ENCODE measurements at regions not wholly inside any gene's neighbourhood (a gene's known extent, or its start where the extent isn't known, plus 50 kb on each side); places are given as distances from the start of the nearest gene placed in this dataset.

DNA sequence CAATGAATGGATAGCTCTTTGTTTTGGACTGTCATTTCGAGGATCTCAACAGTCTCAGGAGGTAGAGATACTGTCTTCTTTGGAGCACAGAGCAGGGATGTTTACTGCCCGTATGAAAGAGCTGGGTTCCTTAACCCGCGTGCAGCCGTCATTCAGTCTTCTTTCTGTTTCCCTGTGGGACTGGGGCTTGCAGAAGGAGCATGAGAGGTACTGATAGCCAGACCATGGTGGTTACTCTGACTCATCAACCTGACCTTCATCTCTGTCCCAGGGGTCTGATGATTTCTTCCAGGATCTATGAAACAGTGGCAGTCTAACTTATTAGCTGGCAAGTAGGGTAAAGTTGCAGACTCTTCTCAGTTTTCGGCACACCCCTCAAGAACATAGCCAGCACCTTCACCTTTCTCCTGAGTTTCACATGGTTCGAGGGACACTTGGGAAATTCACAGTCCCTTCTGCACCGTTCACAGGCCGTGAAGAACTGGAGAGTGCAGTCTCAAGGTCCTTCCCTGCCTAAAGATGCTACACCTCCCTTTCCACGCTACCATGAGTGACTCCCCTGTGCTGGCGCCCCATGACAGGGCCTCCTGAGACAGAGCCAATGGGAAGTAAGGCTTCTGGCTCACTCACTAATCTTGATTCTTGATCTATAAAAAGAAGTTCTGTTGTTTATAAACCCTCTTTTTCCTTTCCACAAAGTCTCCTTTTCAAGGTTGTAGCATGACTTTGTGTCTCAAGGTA lies 226.2 kb downstream of the MC4R start (continued):
- TF ChIP-seq, protein P1, sequence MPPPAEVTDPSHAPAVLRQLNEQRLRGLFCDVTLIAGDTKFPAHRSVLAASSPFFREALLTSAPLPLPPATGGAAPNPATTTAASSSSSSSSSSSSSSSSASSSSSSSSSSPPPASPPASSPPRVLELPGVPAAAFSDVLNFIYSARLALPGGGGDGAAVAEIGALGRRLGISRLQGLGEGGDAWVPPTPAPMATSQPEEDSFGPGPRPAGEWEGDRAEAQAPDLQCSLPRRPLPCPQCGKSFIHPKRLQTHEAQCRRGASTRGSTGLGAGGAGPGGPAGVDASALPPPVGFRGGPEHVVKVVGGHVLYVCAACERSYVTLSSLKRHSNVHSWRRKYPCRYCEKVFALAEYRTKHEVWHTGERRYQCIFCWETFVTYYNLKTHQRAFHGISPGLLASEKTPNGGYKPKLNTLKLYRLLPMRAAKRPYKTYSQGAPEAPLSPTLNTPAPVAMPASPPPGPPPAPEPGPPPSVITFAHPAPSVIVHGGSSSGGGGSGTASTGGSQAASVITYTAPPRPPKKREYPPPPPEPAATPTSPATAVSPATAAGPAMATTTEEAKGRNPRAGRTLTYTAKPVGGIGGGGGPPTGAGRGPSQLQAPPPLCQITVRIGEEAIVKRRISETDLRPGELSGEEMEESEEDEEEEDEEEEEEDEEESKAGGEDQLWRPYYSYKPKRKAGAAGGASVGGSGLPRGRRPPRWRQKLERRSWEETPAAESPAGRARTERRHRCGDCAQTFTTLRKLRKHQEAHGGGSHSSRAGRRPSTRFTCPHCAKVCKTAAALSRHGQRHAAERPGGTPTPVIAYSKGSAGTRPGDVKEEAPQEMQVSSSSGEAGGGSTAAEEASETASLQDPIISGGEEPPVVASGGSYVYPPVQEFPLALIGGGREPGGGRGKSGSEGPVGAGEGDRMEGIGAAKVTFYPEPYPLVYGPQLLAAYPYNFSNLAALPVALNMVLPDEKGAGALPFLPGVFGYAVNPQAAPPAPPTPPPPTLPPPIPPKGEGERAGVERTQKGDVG (CRISPR knock-in tag; IDR thresholded peaks at IDR 0.05; ENCODE audit: borderline replicate concordance): no peak
- TF ChIP-seq DPF2 (CRISPR knock-in tag; IDR thresholded peaks at IDR 0.05; ENCODE audit: borderline replicate concordance, low read depth) (no peak), NFKB2 (CRISPR knock-in tag; IDR thresholded peaks at IDR 0.05; ENCODE audit: borderline replicate concordance) (no peak), LCORL (IDR thresholded peaks at IDR 0.05) (no peak), LCORL (CRISPR knock-in tag; IDR thresholded peaks at IDR 0.05) (no peak), RBM22 (optimal IDR thresholded peaks at IDR 0.05; ENCODE audit: low read length) (no peak), FIP1L1 (IDR thresholded peaks at IDR 0.05; ENCODE audit: borderline replicate concordance, insufficient read depth, low read depth, low read length) (no peak), TP53 (CRISPR knock-in tag; conservative IDR thresholded peaks at IDR 0.05) (no peak), PRPF4 (IDR thresholded peaks at IDR 0.05; ENCODE audit: low read depth, low read length, poor library complexity, severe bottlenecking) (no peak)

DNA sequence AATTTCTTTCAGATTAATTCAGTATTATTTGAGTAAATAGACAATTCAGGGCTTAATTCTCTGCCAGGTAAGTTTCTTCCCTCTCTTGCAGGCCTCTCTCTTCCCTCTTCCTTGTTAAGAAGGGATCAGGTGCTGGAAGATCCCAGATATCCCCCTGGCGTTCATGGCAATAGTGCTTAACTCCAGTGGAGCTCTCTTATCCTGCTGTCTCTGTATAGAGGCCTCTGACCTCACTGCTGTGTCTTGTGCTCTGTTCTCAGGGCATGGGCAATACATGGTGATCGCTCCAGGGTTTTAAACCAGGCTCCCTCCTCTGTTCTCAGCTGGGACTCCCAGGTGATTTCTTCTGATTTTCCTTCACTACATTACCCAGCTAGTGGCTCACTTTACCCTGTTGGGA lies 226.8 kb downstream of the MC4R start:
- Histone ChIP-seq H3K27me3 (ENCODE audit: control insufficient read depth in 1 of 2, insufficient read depth in 2 of 2, low read length in 2 of 2) (no peaks in the 10 kb centered on the region), H3K36me3 (replicated peaks in 1 of 2; ENCODE audit: control insufficient read depth in 1 of 2, insufficient read depth in 2 of 2, low read length in 2 of 2) (no peaks in the 10 kb centered on the region), H2AFZ (ENCODE audit: low read length) (no peak overlapping the region), H3K79me2 (ENCODE audit: insufficient read depth, low read length) (no peaks in the 10 kb centered on the region), H3K27ac (ENCODE audit: extremely low read length, insufficient read depth, low read length) (no peak overlapping the region), H3K4me3 (replicated peaks in 1 of 3; ENCODE audit: insufficient read depth in 1 of 3, low read depth in 2 of 3, low read length in 3 of 3) (no peak overlapping the region), H3K4me2 (ENCODE audit: low read depth, low read length) (no peak overlapping the region), H4K20me1 (ENCODE audit: insufficient read depth, low read length) (no peaks in the 10 kb centered on the region), H3K9ac (ENCODE audit: insufficient read depth, low read depth, low read length) (no peak overlapping the region), H3K9me3 (ENCODE audit: low read length) (no peaks in the 10 kb centered on the region), H3K4me1 (ENCODE audit: insufficient read depth, low read length) (no peaks in the 10 kb centered on the region)
- no TSS peak for BruUV-seq (replicated peaks)
- ChIA-PET CTCF (ENCODE audit: low intra/inter-chr PET ratio, low total read pairs) (no interaction called here), POLR2A (no interaction called here)
- in situ Hi-C loops (cut with HindIII; ENCODE audit: extremely low pct_ligation_motif_present, low pct_unique_long_range_greater_than_20kb): no loop called here
- DNase-seq (ENCODE audit: low spot score) (no peak), FAIRE-seq (no peak), ATAC-seq (no peak; the same call in 2 of the 3 replicates)
- TF ChIP-seq PHF21A (CRISPR knock-in tag; IDR thresholded peaks at IDR 0.05): no peak
- 0% methylated on average over 2 of the region's 2 CpGs for WGBS (ENCODE audit: low lambda C conversion rate)
- intact Hi-C loops (cut with micrococcal nuclease; ENCODE audit: unreplicated experiment): loop anchor here (5.0 kb wide), 1 partner anchor 918 kb away; no protein-coding TSS in a partner anchor
